Keratinocyte (primary cell): ENCODE measurements at regions not wholly inside any gene's neighbourhood (a gene's known extent, or its start where the extent isn't known, plus 50 kb on each side); places are given as distances from the start of the nearest gene placed in this dataset.

Experiments used
- CTCF ChIP-seq, 3 experiments: IDR thresholded peaks in 1 of 3; conservative IDR thresholded peaks in 1 of 3; optimal IDR thresholded peaks in 1 of 3; 2 replicates in 2 of 3; 3 replicates in 1 of 3; pipeline versions ENCODE3 to v1.5.1; 2011; ENCODE audit warnings: low read length in 3 of 3, mild to moderate bottlenecking in 3 of 3, moderate library complexity in 2 of 3, control low read depth in 1 of 3, inconsistent platforms in 1 of 3; ENCODE audit not compliant: insufficient read depth in 2 of 3; ENCODE audit errors: extremely low read depth in 1 of 3
- EZH2 ChIP-seq: IDR thresholded peaks from one replicate; pipeline ENCODE4 v1.6.1; 2012; ENCODE audit warnings: inconsistent platforms, mild to moderate bottlenecking, low read length, moderate library complexity

DNA sequence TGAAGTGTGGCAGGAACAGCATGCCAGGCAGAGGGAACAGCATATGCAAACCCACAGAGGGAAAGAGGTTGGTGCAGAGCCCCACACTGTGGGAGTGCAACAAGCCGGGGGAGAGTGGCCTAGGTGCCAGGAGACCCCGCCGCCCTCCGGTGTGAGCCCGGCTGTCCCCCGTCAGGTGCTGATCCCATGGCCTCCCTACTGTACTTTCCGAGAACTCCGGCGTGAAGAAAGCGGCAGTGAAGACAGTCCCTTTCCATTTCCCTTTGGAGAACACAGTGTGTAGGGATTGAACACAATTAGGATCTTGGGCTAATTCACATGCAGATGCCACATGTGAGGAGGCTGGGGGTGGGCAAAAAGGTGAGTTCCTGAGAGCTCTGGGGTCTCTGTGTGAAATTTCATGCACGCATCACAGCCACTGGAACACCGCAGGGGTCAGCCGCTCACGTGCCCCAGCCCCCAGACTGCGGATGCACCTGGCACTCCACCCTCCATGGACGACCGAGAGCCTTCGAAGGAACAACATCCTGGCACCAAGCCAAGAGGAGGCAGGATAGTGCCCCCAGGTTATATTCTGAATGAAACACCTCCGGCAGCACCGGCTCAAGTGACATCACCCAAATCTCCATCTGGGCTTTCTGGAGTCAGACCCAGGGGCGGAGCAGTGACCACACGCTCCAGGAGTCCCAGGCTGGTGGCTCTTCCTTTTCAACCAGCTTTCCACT lies 82.1 kb upstream of the PPP2R2D start:
- TF ChIP-seq CTCF (optimal IDR thresholded peaks at IDR 0.05 in 1 of 3, IDR thresholded peaks at IDR 0.05 in 1 of 3, conservative IDR thresholded peaks at IDR 0.05 in 1 of 3; ENCODE audit: extremely low read depth in 1 of 3, insufficient read depth in 2 of 3, low read length in 3 of 3) = no peak
- no peak for TF ChIP-seq EZH2
